GM23338 (cell line): ENCODE measurements at regions not wholly inside any gene's neighbourhood (a gene's known extent, or its start where the extent isn't known, plus 50 kb on each side); places are given as distances from the start of the nearest gene placed in this dataset.

Experiments used
- ATAC-seq: fragments of 200-7000 bp; cut with Tn5 transposase; 3 replicates; pipeline ENCODE4 v1.9.1; 2020
- DNase-seq: peaks from one replicate; pipeline ENCODE4 v3.0.0-alpha.2; 2015; ENCODE audit warnings: low spot score
- H2AFZ ChIP-seq: fragments of 200-600 bp; sonication (generic); 2 replicates; pipeline ENCODE4 v1.8.0; 2016; ENCODE audit warnings: antibody characterized with exemption, mild to moderate bottlenecking, moderate library complexity
- H3F3A ChIP-seq: fragments of 200-600 bp; sonication (generic); replicated peaks from 2 replicates; pipeline ENCODE4 v1.8.0; 2017; ENCODE audit warnings: antibody characterized with exemption, mixed run types, low read depth
- H3K27ac ChIP-seq: fragments of 200-600 bp; sonication (generic); 2 replicates; pipeline ENCODE4 v1.6.1; 2016; ENCODE audit warnings: low read depth
- H3K27me3 ChIP-seq: fragments of 200-600 bp; sonication (generic); 2 replicates; pipeline ENCODE4 v1.8.0; 2016; ENCODE audit warnings: mild to moderate bottlenecking, mixed run types, moderate library complexity; ENCODE audit not compliant: insufficient read depth
- H3K36me3 ChIP-seq: fragments of 200-600 bp; sonication (generic); 2 replicates; pipeline ENCODE4 v1.8.0; 2016; ENCODE audit warnings: mild to moderate bottlenecking; ENCODE audit not compliant: insufficient read depth
- H3K4me1 ChIP-seq: fragments of 200-600 bp; sonication (generic); 2 replicates; pipeline ENCODE4 v1.8.0; 2016; ENCODE audit warnings: mild to moderate bottlenecking, moderate library complexity; ENCODE audit not compliant: insufficient read depth
- H3K4me2 ChIP-seq: fragments of 200-600 bp; sonication (generic); 2 replicates; pipeline ENCODE4 v1.7.1; 2017; ENCODE audit warnings: mixed run types
- H3K4me3 ChIP-seq: fragments of 200-600 bp; sonication (generic); 2 replicates; pipeline ENCODE4 v1.6.1; 2016; ENCODE audit warnings: mixed run types
- H3K79me2 ChIP-seq: fragments of 200-600 bp; sonication (generic); replicated peaks from 2 replicates; pipeline ENCODE4 v1.8.0; 2017; ENCODE audit warnings: mild to moderate bottlenecking; ENCODE audit not compliant: insufficient read depth
- H3K9me2 ChIP-seq: fragments of 200-600 bp; sonication (generic); 2 replicates; pipeline ENCODE4 v1.8.0; 2017; ENCODE audit not compliant: insufficient read depth
- H4K20me1 ChIP-seq: fragments of 200-600 bp; sonication (generic); replicated peaks from 2 replicates; pipeline ENCODE4 v1.8.0; 2017; ENCODE audit warnings: mild to moderate bottlenecking; ENCODE audit not compliant: insufficient read depth
- H3K27ac Mint-ChIP-seq: 2 replicates; pipeline ENCODE4 v1.8.0; 2020; ENCODE audit warnings: inconsistent platforms, mild to moderate bottlenecking, moderate library complexity, mixed read lengths
- H3K27me3 Mint-ChIP-seq: 3 replicates; pipeline ENCODE4 v1.8.0; 2022; ENCODE audit warnings: low read depth, mild to moderate bottlenecking, moderate library complexity, mixed read lengths, inconsistent platforms; ENCODE audit not compliant: insufficient read depth, poor library complexity
- H3K36me3 Mint-ChIP-seq: 3 replicates; pipeline ENCODE4 v1.8.0; 2021; ENCODE audit warnings: low read depth, mild to moderate bottlenecking, inconsistent platforms, moderate library complexity, mixed read lengths
- H3K4me1 Mint-ChIP-seq: 3 replicates; pipeline ENCODE4 v1.8.0; 2020; ENCODE audit warnings: mild to moderate bottlenecking, inconsistent platforms, mixed read lengths
- H3K4me3 Mint-ChIP-seq: 3 replicates; pipeline ENCODE4 v1.8.0; 2021; ENCODE audit warnings: moderate library complexity, mild to moderate bottlenecking, inconsistent platforms, mixed read lengths
- H3K9me3 Mint-ChIP-seq: 3 replicates; pipeline ENCODE4 v1.8.0; 2020; ENCODE audit warnings: moderate library complexity, mild to moderate bottlenecking, inconsistent platforms, mixed read lengths
- CREB1 ChIP-seq: fragments of 250-450 bp; sonication (Bioruptor Pico); IDR thresholded peaks from 2 replicates; pipeline ENCODE4 v1.5.0; 2020; ENCODE audit warnings: low read depth, mild to moderate bottlenecking, moderate library complexity
- CTCF ChIP-seq, 2 experiments: fragments of 200-600 bp in 1 of 2; sonication (generic) in 1 of 2; conservative IDR thresholded peaks; 2 replicates each; pipeline versions ENCODE4 v1.5.1 to v1.6.1; 2016 to 2017; ENCODE audit warnings: antibody characterized with exemption in 2 of 2, low read depth in 2 of 2, mild to moderate bottlenecking in 2 of 2, moderate library complexity in 1 of 2
- ETS1 ChIP-seq: IDR thresholded peaks from 2 replicates; pipeline ENCODE4 v1.6.1; 2016; ENCODE audit warnings: antibody characterized with exemption
- EZH2 ChIP-seq: fragments of 200-600 bp; sonication (generic); IDR thresholded peaks from one replicate; pipeline ENCODE4 v1.8.0; 2017; ENCODE audit warnings: antibody characterized with exemption, mild to moderate bottlenecking, low read depth; ENCODE audit not compliant: unreplicated experiment
- EZH2phosphoT487 ChIP-seq: fragments of 200-600 bp; sonication (generic); IDR thresholded peaks from one replicate; pipeline ENCODE4 v1.8.1; 2018; ENCODE audit warnings: antibody characterized with exemption; ENCODE audit not compliant: unreplicated experiment
- JUNB ChIP-seq: IDR thresholded peaks from one replicate; pipeline ENCODE4 v1.6.1; 2016; ENCODE audit warnings: antibody characterized with exemption; ENCODE audit not compliant: unreplicated experiment
- NANOG ChIP-seq: IDR thresholded peaks from 2 replicates; pipeline ENCODE4 v1.6.1; 2016; ENCODE audit warnings: antibody characterized with exemption, borderline replicate concordance
- REST ChIP-seq: IDR thresholded peaks from one replicate; pipeline ENCODE4 v1.6.1; 2018; ENCODE audit warnings: antibody characterized with exemption; ENCODE audit not compliant: unreplicated experiment
- STAT1 ChIP-seq: IDR thresholded peaks from one replicate; pipeline ENCODE4 v1.6.1; 2016; ENCODE audit warnings: antibody characterized with exemption; ENCODE audit not compliant: unreplicated experiment
- ZNF114 ChIP-seq: fragments of 250-450 bp; sonication (Bioruptor Pico); IDR thresholded peaks from 2 replicates; pipeline ENCODE4 v1.5.0; 2020; ENCODE audit warnings: mild to moderate bottlenecking, moderate library complexity
- ZNF331 ChIP-seq: fragments of 250-450 bp; sonication (Bioruptor Pico); IDR thresholded peaks from 2 replicates; pipeline ENCODE4 v1.5.0; 2020; ENCODE audit warnings: low read depth, mild to moderate bottlenecking, moderate library complexity

- H3K27ac ChIP-seq = no peak overlapping the region
- H3K9me3 Mint-ChIP-seq = peaks cover 3% of the 10 kb centered on the region; the same call in 2 of the 3 replicates
- DNase-seq (no peak), ATAC-seq (no peak)
- H3K4me1 ChIP-seq = 0 out of 2 replicates have a peak, but pooled peaks cover 1% of the 10 kb centered on the region
- TF ChIP-seq EZH2 (no peak), ZNF331 (CRISPR knock-in tag) (no peak), ETS1 (no peak)
- no peaks in the 10 kb centered on the region for H3K36me3 Mint-ChIP-seq
- no peak overlapping the region for H3K27ac Mint-ChIP-seq
- H3K27me3 ChIP-seq = no peaks in the 10 kb centered on the region
- H3K79me2 ChIP-seq = no peaks in the 10 kb centered on the region
- no peaks in the 10 kb centered on the region for H4K20me1 ChIP-seq
- no peaks in the 10 kb centered on the region for H3K36me3 ChIP-seq
- no peak overlapping the region for H2AFZ ChIP-seq
- H3K27me3 Mint-ChIP-seq = no peaks in the 10 kb centered on the region
- H3K9me2 ChIP-seq = 0 out of 2 replicates have a peak, but pooled peaks cover 5% of the 10 kb centered on the region
- H3K4me3 Mint-ChIP-seq = no peak overlapping the region
- no peaks in the 10 kb centered on the region for H3F3A ChIP-seq
- H3K4me3 ChIP-seq = no peak overlapping the region
- H3K4me1 Mint-ChIP-seq = peaks cover 8% of the 10 kb centered on the region; the same call in 2 of the 3 replicates
- H3K4me2 ChIP-seq = no peak overlapping the region
Observed at GRCh38 chr15:39205506-39206371, 375.1 kb upstream of the THBS1 start.

- H3K4me2 ChIP-seq = no peak overlapping the region
- no peaks in the 10 kb centered on the region for H3K27me3 ChIP-seq
- peaks cover 15% of the 10 kb centered on the region for H3K9me3 Mint-ChIP-seq
- H3F3A ChIP-seq = no peaks in the 10 kb centered on the region
- H4K20me1 ChIP-seq = no peaks in the 10 kb centered on the region
- H3K4me3 Mint-ChIP-seq = no peak overlapping the region
- H3K4me1 ChIP-seq = no peaks in the 10 kb centered on the region
- peaks cover 13% of the 10 kb centered on the region; the same call in 2 of the 3 replicates for H3K36me3 Mint-ChIP-seq
- DNase-seq = no peak
- H3K9me2 ChIP-seq = 0 out of 2 replicates have a peak, but pooled peaks cover 5% of the 10 kb centered on the region
- no peak for ATAC-seq
- peaks cover 5% of the 10 kb centered on the region; the same call in 1 of the 3 replicates for H3K4me1 Mint-ChIP-seq
- H3K27me3 Mint-ChIP-seq = no peaks in the 10 kb centered on the region
- no peak overlapping the region for H3K4me3 ChIP-seq
- no peak overlapping the region for H3K27ac Mint-ChIP-seq
- H3K27ac ChIP-seq = no peak overlapping the region
- H2AFZ ChIP-seq = no peak overlapping the region
- no peaks in the 10 kb centered on the region for H3K79me2 ChIP-seq
- H3K36me3 ChIP-seq = no peaks in the 10 kb centered on the region
- TF ChIP-seq STAT1 (no peak), ZNF331 (CRISPR knock-in tag) (no peak), EZH2phosphoT487 (no peak), EZH2 (no peak), CTCF (conservative IDR thresholded peaks at IDR 0.05; ENCODE audit: low read depth in 2 of 2) (no peak), JUNB (no peak), NANOG (no peak), CREB1 (no peak), ETS1 (no peak), ZNF114 (CRISPR knock-in tag) (no peak), REST (no peak)
Observed at GRCh38 chr15:39207532-39208115, 373.3 kb upstream of the THBS1 start.
